ENCODE measurements at regions not wholly inside any gene's neighbourhood (a gene's known extent, or its start where the extent isn't known, plus 50 kb on each side); places are given as distances from the start of the nearest gene placed in this dataset.

- TF ChIP-seq CTCF (IDR thresholded peaks at IDR 0.05; ENCODE audit: control extremely low read depth in 1 of 3, insufficient read depth in 1 of 3, low read depth in 1 of 3, low read length in 3 of 3) (no peak), KDM4A (IDR thresholded peaks at IDR 0.05; ENCODE audit: low read depth, low read length, severe bottlenecking) (no peak), RXRA (IDR thresholded peaks at IDR 0.05; ENCODE audit: insufficient read depth, low read depth, low read length) (no peak), TEAD4 (IDR thresholded peaks at IDR 0.05; ENCODE audit: low read depth, low read length) (no peak), SIX5 (IDR thresholded peaks at IDR 0.05; ENCODE audit: low read depth, low read length) (no peak), TAF1 (IDR thresholded peaks at IDR 0.05; ENCODE audit: low read depth, low read length) (no peak)
Measured at GRCh38 chr3:67239353-67239752, 241.2 kb downstream of the KBTBD8 start (continued).

Measured in H1 (cell line).